GM12875 (cell line): ENCODE measurements at regions not wholly inside any gene's neighbourhood (a gene's known extent, or its start where the extent isn't known, plus 50 kb on each side); places are given as distances from the start of the nearest gene placed in this dataset.

Experiments used
- H3K4me3 ChIP-seq: one replicate; pipeline ENCODE4 v1.5.1; 2011; ENCODE audit warnings: low read depth, low read length, control low read depth
- CTCF ChIP-seq: IDR thresholded peaks from 2 replicates; pipeline ENCODE4 v1.5.1; 2011; ENCODE audit warnings: low read depth, mild to moderate bottlenecking, control low read depth, inconsistent platforms, low read length, moderate library complexity, borderline replicate concordance; ENCODE audit not compliant: insufficient read depth

- no peak for TF ChIP-seq CTCF
- H3K4me3 ChIP-seq, result no peak overlapping the region
These were observed 309.2 kb upstream of the KITLG start for GRCh38 chr12:88889326-88890110.

DNA sequence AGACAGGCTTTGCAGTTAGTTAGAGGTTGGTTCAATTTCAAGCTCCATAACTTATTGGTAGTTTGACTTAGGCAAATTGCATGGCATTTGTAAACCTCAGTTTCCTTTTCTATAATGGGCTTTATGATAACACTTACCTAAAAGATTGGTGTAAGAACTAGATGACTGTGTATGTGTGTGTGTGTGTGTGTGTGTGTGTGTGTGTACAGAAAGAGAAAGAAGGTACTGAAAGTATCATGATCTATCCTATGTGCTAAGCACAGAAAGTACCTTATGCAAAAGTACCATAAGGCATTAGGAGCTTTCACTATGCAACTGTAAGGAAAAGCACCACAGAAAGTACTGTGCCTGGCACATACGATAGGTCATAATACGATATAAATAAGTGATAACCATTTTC is 304.3 kb upstream of the KITLG start:
- TF ChIP-seq CTCF, result no peak
- no peak overlapping the region for H3K4me3 ChIP-seq

DNA sequence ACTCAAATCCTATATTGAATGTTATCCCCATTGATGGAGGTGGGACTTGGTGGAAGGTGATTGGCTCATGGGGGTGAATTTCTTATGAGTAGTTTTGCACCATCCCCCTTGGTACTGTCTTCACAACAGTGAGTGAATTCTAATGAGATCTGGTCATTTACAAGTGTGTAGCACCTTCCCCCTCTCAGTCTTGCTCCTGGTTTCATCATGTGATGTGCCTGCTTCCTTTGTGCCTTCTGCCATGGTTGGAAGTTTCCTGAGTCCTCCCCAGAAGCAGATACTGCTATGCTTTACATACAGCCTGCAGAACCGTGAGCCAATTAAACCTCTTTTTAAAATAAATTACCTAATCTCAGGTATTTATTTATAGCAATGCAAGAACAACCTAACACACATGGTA is 302.4 kb upstream of the KITLG start:
- H3K4me3 ChIP-seq, result no peak overlapping the region
- no peak for TF ChIP-seq CTCF

GRCh38 chr12:88880051-88880450 is 299.8 kb upstream of the KITLG start:
- no peak for TF ChIP-seq CTCF
- H3K4me3 ChIP-seq, result no peak overlapping the region

DNA sequence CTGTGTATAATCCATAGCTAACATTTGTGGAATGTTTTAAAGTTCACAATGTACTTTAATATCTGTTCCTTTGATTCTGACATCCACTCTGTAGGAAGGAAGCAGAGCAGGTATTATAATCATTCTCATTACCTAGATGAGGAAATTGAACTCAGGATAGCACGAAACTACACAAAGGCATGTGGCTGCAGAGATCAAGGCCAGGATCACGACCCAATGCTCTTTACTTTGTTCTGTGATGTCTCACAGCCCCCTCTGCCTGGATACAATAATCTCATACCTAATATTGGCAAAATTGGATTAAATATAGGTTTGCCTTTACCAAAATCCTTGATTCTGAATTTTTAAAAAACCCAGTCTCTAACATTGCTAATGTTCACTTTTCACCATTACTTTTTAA is 298.0 kb upstream of the KITLG start:
- TF ChIP-seq CTCF, result no peak
- H3K4me3 ChIP-seq, result no peak overlapping the region

- TF ChIP-seq CTCF, result no peak
- no peak overlapping the region for H3K4me3 ChIP-seq
These were observed 296.6 kb upstream of the KITLG start for GRCh38 chr12:88876857-88877256.

DNA sequence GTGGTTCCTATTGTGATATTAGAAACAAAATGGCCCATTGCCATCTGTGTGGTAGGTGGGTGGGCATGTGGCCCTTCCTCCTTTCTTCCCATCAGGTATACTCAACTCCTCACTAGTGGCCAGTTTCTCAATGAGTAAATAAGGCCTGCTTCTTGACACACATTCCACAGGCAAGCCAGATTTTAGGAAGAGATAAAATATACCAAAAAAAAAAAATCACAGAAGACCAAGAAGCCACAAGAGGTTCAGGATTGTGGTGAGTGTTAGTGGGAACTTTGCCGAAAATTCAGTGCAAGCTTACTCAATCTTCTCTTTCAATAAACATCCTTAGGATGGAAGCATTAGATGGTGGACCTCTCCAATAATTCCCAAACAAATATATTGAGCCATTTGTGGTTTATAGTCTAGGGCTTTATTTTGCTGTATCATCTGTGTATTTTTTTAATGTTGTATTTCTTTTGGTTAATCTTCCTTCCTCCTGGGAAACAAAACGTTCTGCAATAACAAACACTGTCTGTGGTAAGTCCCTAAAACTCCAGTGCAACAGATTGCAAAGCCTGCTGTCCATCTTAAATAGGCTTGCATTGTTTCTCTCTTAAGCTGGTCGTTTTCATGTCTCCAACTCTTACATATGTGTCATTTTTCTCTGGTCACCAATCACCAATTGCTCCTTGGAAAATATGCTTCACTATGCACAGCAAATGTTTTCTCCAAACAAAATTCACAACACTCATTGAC is 289.9 kb upstream of the KITLG start:
- no peak for TF ChIP-seq CTCF
- no peak overlapping the region for H3K4me3 ChIP-seq
